DMS53 treated with DMSO at 0.1 percent for 48 hours (cell line): ENCODE measurements at regions not wholly inside any gene's neighbourhood (a gene's known extent, or its start where the extent isn't known, plus 50 kb on each side); places are given as distances from the start of the nearest gene placed in this dataset.
A peak's percentile ranks its signal among the peaks of the same experiment; 100 is the strongest.

Experiments
- DNase-seq: peaks from one replicate; lab custom pipeline; 2025; ENCODE audit not compliant: unreplicated experiment; lab: John Stamatoyannopoulos, UW

- no peak for DNase-seq
Measured at GRCh38 chr3:147744967-147745366, 335.8 kb downstream of the ZIC1 start.

- DNase-seq: no peak
Measured at GRCh38 chr3:147755310-147755709, 346.1 kb downstream of the ZIC1 start.

- no peak for DNase-seq
Measured at GRCh38 chr3:147756476-147756875, 347.3 kb downstream of the ZIC1 start.

GRCh38 chr3:147757866-147758265 is 348.7 kb downstream of the ZIC1 start:
- no peak for DNase-seq

GRCh38 chr3:147758771-147759170 is 349.6 kb downstream of the ZIC1 start:
- DNase-seq: no peak

- no peak for DNase-seq
Measured at GRCh38 chr3:147760085-147760484, 350.9 kb downstream of the ZIC1 start.

GRCh38 chr3:147760941-147761340 is 351.8 kb downstream of the ZIC1 start:
- no peak for DNase-seq

- DNase-seq: no peak
Measured at GRCh38 chr3:147773116-147773630, 364.0 kb downstream of the ZIC1 start.

GRCh38 chr3:147775411-147775810 is 366.2 kb downstream of the ZIC1 start:
- no peak for DNase-seq

GRCh38 chr3:147775816-147776530 is 366.8 kb downstream of the ZIC1 start:
- DNase-seq: no peak

GRCh38 chr3:147793841-147794240 is 384.7 kb downstream of the ZIC1 start:
- DNase-seq: no peak

- no peak for DNase-seq
Measured at GRCh38 chr3:147794596-147794995, 385.4 kb downstream of the ZIC1 start.

- DNase-seq: no peak
Measured at GRCh38 chr3:147795418-147795817, 386.3 kb downstream of the ZIC1 start.

GRCh38 chr3:147797095-147797494 is 387.9 kb downstream of the ZIC1 start:
- no peak for DNase-seq

- no peak for DNase-seq
Measured at GRCh38 chr3:147799601-147800000, 390.4 kb downstream of the ZIC1 start.

- DNase-seq: no peak
Measured at GRCh38 chr3:147807776-147808175, 398.6 kb downstream of the ZIC1 start.

- DNase-seq: no peak
Measured at GRCh38 chr3:147809206-147809605, 400.0 kb downstream of the ZIC1 start.

- DNase-seq: no peak
Measured at GRCh38 chr3:147812186-147812911, 403.2 kb downstream of the ZIC1 start.

- no peak for DNase-seq
Measured at GRCh38 chr3:147813256-147813655, 404.1 kb downstream of the ZIC1 start.

GRCh38 chr3:147816752-147817151 is 407.6 kb downstream of the ZIC1 start:
- peak; percentile 7 for DNase-seq

- no peak for DNase-seq
Measured at GRCh38 chr3:147832611-147833010, 423.4 kb downstream of the ZIC1 start.

GRCh38 chr3:147836330-147836729 is 427.2 kb downstream of the ZIC1 start:
- no peak for DNase-seq
